ENCODE measurements at regions not wholly inside any gene's neighbourhood (a gene's known extent, or its start where the extent isn't known, plus 50 kb on each side); places are given as distances from the start of the nearest gene placed in this dataset.

- no peak for DNase-seq (ENCODE audit: low read depth in 4 of 4, low spot score in 3 of 4)
Observed at GRCh38 chr12:17276196-17276595, 670.2 kb upstream of the LMO3 start.

- DNase-seq (ENCODE audit: low read depth in 4 of 4, low spot score in 3 of 4), result no peak
Observed at GRCh38 chr12:17266856-17267255, 660.9 kb upstream of the LMO3 start.

- DNase-seq (ENCODE audit: low read depth in 4 of 4, low spot score in 3 of 4), result no peak
Observed at GRCh38 chr12:17264603-17265002, 658.6 kb upstream of the LMO3 start.

GRCh38 chr12:17239874-17240273, 633.9 kb upstream of the LMO3 start:
- DNase-seq (ENCODE audit: low read depth in 4 of 4, low spot score in 3 of 4), result no peak

- DNase-seq (ENCODE audit: low read depth in 4 of 4, low spot score in 3 of 4), result no peak
Observed at GRCh38 chr12:17235996-17236395, 630.0 kb upstream of the LMO3 start.

GRCh38 chr12:17215759-17216570, 610.0 kb upstream of the LMO3 start:
- DNase-seq (ENCODE audit: low read depth in 4 of 4, low spot score in 3 of 4), result no peak

- no peak for DNase-seq (ENCODE audit: low read depth in 4 of 4, low spot score in 3 of 4)
Observed at GRCh38 chr12:17214929-17215328, 609.0 kb upstream of the LMO3 start.

GRCh38 chr12:17206553-17206952, 600.6 kb upstream of the LMO3 start:
- DNase-seq (ENCODE audit: low read depth in 4 of 4, low spot score in 3 of 4), result no peak

DNA sequence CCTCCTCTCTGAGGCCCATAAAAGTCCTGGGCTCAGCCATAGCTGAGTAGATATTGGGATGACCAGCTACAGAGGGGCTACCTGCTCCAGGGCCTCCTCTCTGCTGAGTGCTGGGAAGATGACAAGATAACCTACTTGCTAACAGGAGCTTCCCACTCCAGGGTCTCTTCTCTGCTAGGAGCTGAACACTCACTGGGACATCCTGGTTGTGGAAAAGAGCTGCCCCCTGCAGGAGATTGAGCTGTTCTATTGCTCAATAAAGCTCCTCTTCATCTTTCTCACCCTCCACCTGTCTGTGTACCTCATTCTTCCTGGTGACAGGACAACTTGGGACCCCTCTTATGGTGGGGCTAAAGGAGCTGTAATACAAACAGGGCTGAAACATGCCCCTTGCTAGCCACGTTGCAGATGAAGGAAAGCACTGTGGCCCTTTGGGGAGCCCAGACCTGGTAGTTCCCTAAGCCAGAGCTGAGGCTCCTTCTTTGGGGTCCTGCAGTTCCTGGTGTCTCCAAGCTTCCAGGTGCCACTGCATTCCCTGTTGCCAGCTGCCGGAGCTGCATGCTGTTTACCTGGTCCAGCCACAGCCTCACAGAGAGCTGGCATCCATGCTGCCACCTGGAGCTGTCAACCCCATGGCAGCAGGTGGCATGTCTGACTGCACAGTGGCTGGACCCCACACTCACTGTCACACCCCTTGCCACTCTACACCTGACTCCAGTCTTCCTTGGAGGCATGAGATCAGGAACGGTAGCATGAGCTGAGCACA, 598.5 kb upstream of the LMO3 start:
- no peak for DNase-seq (ENCODE audit: low read depth in 4 of 4, low spot score in 3 of 4)

- DNase-seq (ENCODE audit: low read depth in 4 of 4, low spot score in 3 of 4), result no peak
Observed at GRCh38 chr12:17203497-17203896, 597.5 kb upstream of the LMO3 start.

DNA sequence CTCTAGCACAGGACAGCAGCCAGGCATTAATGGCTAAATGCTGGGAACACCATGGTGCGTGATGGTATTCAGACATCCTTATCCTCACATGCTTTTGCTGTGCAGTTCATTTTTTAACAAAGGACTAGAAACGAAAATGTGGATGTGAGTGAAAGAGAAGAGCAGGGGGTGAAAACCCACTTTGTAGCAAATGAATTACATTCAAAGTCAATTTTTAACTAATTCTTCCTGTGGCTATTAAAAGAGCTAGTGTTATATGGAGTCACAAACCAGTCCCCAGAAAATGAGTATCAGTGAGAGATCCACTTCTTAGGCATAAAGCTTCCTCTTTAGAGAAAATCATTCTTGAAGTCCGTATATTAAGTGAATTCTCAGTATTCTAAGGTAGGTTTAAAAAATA, 592.0 kb upstream of the LMO3 start:
- no peak for DNase-seq (ENCODE audit: low read depth in 4 of 4, low spot score in 3 of 4)

GRCh38 chr12:17192721-17193120, 586.8 kb upstream of the LMO3 start:
- DNase-seq (ENCODE audit: low read depth in 4 of 4, low spot score in 3 of 4), result no peak

DNA sequence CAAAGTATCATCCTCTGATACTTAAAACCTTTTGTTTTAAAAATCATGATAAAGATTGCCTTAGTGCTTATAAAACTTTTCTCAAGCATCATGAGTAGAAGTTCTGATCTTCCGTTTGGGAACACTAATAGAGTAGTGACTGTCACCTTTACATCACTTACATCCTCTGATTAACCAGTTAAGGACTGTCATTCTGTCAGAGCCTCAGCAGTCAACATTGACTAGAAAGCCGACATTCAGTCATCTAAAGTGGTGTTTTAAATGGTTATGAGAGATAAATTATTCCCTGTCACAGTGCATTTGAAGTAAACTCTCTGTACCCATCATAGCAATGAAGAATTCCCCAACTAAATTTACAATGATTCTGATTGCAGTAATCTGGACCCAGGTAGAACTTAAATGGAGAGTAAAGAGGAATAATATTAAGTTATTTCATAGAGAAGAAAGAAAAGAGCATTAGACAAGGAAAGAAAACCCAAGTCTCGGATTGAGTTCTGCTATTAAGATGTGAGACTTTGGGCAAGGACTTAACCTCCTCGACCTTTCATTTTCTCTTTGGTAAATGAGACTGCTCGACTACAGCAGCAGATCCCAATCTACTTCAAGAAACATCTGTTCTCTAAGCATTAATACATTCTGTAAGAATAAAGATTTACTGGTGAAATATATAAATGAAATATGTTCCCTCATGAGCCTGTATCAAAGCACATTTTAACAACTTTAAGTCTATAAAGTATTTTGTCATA, 563.9 kb upstream of the LMO3 start:
- no peak for DNase-seq (ENCODE audit: low read depth in 4 of 4, low spot score in 3 of 4)

DNA sequence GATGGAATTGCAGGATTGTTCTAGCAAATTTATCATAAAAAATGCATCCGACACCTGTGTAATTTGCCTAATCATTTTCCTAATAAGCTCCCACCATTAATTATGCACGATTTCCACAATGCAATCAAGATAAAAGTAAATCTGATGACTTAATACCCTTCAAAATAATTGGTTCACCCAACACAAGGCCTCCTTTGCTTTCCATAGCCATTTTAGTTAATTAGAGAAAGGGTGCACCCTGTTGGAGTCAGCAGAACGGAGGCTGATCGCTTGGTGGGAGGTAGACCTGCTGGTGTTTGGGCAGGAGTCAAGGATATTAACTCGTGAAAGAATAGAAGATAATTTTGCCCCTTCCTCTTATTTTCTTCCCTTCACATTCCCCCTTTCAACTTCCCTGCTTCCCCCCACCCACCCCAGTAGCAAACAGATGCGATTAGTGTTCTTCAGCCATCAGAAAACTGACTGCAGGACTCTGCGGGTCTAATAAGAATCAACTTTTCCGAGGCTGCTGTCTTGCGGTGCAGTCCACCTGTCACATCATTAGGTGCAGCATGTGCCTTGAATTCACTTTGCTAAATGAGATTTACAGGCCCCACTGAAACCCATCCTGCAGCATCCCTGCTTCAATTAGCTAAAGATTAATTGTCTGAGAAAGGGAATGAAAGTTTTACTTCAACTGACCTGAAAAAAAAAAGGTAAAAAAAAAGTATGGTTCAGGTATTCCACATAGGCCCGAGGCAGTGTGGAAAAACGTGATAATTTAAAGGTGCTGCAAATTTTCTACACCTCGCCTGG, 553.7 kb upstream of the LMO3 start:
- DNase-seq (ENCODE audit: low read depth in 4 of 4, low spot score in 3 of 4), result no peak

DNA sequence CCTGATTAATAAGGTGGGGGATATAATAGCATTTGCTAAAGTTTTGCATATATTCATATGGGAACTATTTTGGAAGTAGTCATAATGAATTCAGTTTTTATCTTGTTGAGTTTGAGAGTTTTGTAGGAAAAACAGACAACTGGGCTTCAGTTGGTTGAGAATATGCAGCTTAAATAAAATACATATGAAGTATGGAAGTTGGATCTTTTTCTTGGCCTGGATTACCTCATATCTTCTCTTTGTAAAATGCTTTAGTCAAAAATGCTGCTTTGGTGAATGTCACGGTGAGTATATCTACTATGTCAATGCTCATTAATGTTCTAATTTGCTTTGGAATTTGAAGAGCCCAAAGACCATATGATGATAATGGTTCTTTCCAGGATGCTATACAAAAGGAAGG, 552.2 kb upstream of the LMO3 start:
- no peak for DNase-seq (ENCODE audit: low read depth in 4 of 4, low spot score in 3 of 4)

DNA sequence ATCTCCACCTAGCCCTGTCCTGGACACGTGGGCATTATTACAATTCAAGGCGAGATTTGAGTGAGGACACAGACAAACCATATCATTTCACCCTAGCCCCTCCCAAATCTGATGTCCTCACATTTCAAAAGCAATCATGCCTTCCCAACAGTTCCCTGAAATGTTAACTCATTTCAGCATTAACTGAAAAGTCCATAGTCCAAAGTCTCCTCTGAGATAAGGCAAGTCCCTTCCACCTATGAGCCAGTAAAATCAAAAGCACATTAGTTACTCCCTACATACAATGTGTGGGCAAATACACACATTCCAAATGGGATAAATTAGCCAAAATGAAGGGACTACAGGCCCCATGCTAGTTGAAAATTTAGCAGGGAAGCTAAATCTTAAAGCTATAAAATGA, 546.0 kb upstream of the LMO3 start:
- no peak for DNase-seq (ENCODE audit: low read depth in 4 of 4, low spot score in 3 of 4)

DNA sequence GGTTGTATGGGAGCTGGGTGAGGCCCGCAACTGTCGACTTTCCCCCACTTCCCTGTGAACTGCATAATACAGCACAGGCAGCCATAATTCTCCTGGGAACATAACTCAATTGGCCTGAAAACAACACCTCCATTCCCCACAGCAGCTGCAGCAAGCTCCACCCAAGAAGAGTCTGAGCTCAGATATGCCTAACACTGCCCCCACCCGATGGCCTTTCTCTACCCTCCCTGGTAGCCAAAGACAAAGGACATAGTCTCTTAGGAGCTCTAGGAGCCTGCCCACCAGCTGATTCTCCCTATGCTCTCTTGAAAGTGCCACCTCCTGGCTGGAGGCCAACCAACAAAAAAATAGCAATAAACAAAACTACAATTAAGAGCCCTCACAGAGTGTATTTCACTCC, 542.7 kb upstream of the LMO3 start:
- DNase-seq (ENCODE audit: low read depth in 4 of 4, low spot score in 3 of 4), result no peak

GRCh38 chr12:17142856-17143255, 536.9 kb upstream of the LMO3 start:
- no peak for DNase-seq (ENCODE audit: low read depth in 4 of 4, low spot score in 3 of 4)

DNA sequence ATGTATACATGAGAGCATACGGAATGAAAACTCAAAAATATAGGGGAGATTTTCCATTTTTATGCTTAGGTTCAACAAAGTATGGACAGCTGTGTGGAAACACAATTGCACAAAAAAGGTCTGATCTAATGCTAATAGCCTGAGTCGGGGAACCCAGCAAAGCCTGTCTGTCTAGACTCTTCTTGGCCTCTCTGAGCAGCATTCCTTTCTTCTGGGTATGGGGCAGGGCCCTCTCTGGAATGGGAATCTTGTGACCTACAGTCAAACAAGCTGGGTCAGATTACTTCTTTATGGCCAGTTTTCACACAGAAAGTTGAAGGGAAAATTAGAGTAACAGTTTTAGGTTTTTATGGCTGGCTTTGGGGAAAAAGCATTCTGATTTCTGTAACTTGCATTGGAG, 534.0 kb upstream of the LMO3 start:
- DNase-seq (ENCODE audit: low read depth in 4 of 4, low spot score in 3 of 4), result no peak

- DNase-seq (ENCODE audit: low read depth in 4 of 4, low spot score in 3 of 4), result no peak
Observed at GRCh38 chr12:17137396-17137795, 531.4 kb upstream of the LMO3 start.

GRCh38 chr12:17134315-17134714, 528.4 kb upstream of the LMO3 start:
- DNase-seq (ENCODE audit: low read depth in 4 of 4, low spot score in 3 of 4), result no peak

Measured in right renal pelvis (tissue), 4 donors.